Esophagus squamous epithelium (tissue), 5 donors: ENCODE measurements at regions not wholly inside any gene's neighbourhood (a gene's known extent, or its start where the extent isn't known, plus 50 kb on each side); places are given as distances from the start of the nearest gene placed in this dataset.

ENCODE experiments used
- DNase-seq: peaks from one replicate; lab custom pipeline; 2025; lab: John Stamatoyannopoulos, UW
- H3K27ac ChIP-seq, 4 donors: fragments of 200-600 bp; sonication (generic); one replicate each; pipeline ENCODE4 v1.5.1; 2016 to 2019; ENCODE audit warnings: mild to moderate bottlenecking in 1 of 4
- H3K27me3 ChIP-seq, 4 donors: fragments of 200-600 bp; sonication (generic); 1 replicate in 3 of 4; 2 replicates in 1 of 4; pipeline versions ENCODE4 v1.5.1 to v1.6.0; 2017 to 2021; ENCODE audit warnings: antibody characterized with exemption in 1 of 4
- H3K36me3 ChIP-seq, 3 donors: fragments of 200-600 bp; sonication (generic); one replicate each; pipeline ENCODE4 v1.5.1; 2016 to 2019
- H3K4me1 ChIP-seq, 3 donors: fragments of 200-600 bp; sonication (generic); one replicate each; pipeline ENCODE4 v1.5.1; 2017 to 2019
- H3K4me3 ChIP-seq, 4 donors: fragments of 200-600 bp; sonication (generic); 1 replicate in 3 of 4; 2 replicates in 1 of 4; pipeline ENCODE4 v1.5.1; 2016 to 2019; ENCODE audit warnings: mild to moderate bottlenecking in 2 of 4, moderate library complexity in 1 of 4
- H3K9me3 ChIP-seq, 3 donors: fragments of 200-600 bp; sonication (generic); one replicate each; pipeline ENCODE4 v1.5.1; 2016 to 2019
- POLR2A ChIP-seq, 4 donors: fragments of 450-650 bp; IDR thresholded peaks; one replicate each; pipeline ENCODE4 v1.6.1; 2017; ENCODE audit warnings: antibody characterized with exemption in 4 of 4, mild to moderate bottlenecking in 4 of 4, moderate library complexity in 3 of 4
- WGBS, 2 donors: methylation state at CpG; one replicate each; pipeline ENCODE4 v1.1.5; 2018; 5-methylcytosine and 5-hydroxymethylcytosine counted together
- intact Hi-C: fragments of 100-400 bp; cut with DNase I; formaldehyde crosslinking; loops from one replicate; pipeline ENCODE4 v1.15.0; 2022
- TF ChIP-seq, protein P1 (sequence below), 6 experiments: fragments of 450-650 bp in 4 of 6; fragments of 200-600 bp in 2 of 6; sonication (generic) in 2 of 6; IDR thresholded peaks; one replicate each; pipeline ENCODE4 v1.5.1; 2016 to 2019; ENCODE audit warnings: antibody characterized with exemption in 6 of 6, mild to moderate bottlenecking in 4 of 6, moderate library complexity in 4 of 6
- donor health status: DM: yes; HTN: yes; CAD: no.

GRCh38 chr6:71028877-71029252 lies 72.0 kb upstream of the B3GAT2 start:
- Histone ChIP-seq H3K27ac (no peak overlapping the region), H3K27me3 (no peaks in the 10 kb centered on the region), H3K9me3 (no peaks in the 10 kb centered on the region), H3K36me3 (no peaks in the 10 kb centered on the region), H3K4me1 (peaks cover 0 to 6% (median 0%) of the 10 kb centered on the region in 3 donors), H3K4me3 (no peak overlapping the region)
- WGBS, 2 donors, result 91 to 96% methylated on average over 4 of the region's 4 CpGs
- TF ChIP-seq, protein P1, sequence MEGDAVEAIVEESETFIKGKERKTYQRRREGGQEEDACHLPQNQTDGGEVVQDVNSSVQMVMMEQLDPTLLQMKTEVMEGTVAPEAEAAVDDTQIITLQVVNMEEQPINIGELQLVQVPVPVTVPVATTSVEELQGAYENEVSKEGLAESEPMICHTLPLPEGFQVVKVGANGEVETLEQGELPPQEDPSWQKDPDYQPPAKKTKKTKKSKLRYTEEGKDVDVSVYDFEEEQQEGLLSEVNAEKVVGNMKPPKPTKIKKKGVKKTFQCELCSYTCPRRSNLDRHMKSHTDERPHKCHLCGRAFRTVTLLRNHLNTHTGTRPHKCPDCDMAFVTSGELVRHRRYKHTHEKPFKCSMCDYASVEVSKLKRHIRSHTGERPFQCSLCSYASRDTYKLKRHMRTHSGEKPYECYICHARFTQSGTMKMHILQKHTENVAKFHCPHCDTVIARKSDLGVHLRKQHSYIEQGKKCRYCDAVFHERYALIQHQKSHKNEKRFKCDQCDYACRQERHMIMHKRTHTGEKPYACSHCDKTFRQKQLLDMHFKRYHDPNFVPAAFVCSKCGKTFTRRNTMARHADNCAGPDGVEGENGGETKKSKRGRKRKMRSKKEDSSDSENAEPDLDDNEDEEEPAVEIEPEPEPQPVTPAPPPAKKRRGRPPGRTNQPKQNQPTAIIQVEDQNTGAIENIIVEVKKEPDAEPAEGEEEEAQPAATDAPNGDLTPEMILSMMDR (IDR thresholded peaks at IDR 0.05), result no peak
- intact Hi-C loops, result no loop called here
- DNase-seq, result no peak

GRCh38 chr6:71029555-71029954 lies 72.7 kb upstream of the B3GAT2 start:
- no peak for TF ChIP-seq POLR2A (IDR thresholded peaks at IDR 0.05)
- TF ChIP-seq, protein P1 (IDR thresholded peaks at IDR 0.05), result no peak
- H3K27ac ChIP-seq, result no peak overlapping the region
- peaks cover 0 to 6% (median 0%) of the 10 kb centered on the region in 3 donors for H3K4me1 ChIP-seq
- intact Hi-C loops, result no loop called here
- no peaks in the 10 kb centered on the region for H3K36me3 ChIP-seq
- H3K4me3 ChIP-seq, result no peak overlapping the region
- H3K9me3 ChIP-seq, result no peaks in the 10 kb centered on the region
- DNase-seq, result no peak
- no peaks in the 10 kb centered on the region for H3K27me3 ChIP-seq

DNA sequence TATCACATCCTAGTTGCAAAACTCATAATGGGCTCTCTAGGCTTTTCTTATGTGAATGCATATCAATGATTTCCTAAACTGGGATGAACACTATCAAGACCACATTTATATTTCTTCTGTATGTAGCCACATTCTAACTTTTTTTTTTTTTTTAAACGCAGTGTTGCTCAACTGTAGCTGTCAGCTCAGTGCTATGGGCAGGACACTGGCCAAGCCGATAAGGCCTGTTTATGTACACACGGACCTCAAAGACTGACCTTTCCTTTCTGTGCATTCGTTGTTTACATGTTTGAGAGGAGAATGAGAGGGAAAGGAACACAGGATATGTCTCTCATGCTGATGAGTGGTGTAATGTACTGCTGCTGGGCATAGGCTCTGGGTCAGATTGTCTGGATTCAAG lies 75.1 kb upstream of the B3GAT2 start:
- Histone ChIP-seq H3K9me3 (no peaks in the 10 kb centered on the region), H3K27ac (no peak overlapping the region), H3K4me1 (peaks cover 0 to 6% (median 0%) of the 10 kb centered on the region in 3 donors), H3K36me3 (no peaks in the 10 kb centered on the region), H3K4me3 (no peak overlapping the region), H3K27me3 (no peaks in the 10 kb centered on the region)
- TF ChIP-seq, protein P1 (IDR thresholded peaks at IDR 0.05), result no peak
- TF ChIP-seq POLR2A (IDR thresholded peaks at IDR 0.05), result no peak
- 43% methylated on average over 4 of the region's 4 CpGs for whole genome bisulfite sequencing, 2 donors
- no peak for DNase-seq
- intact Hi-C loops, result no loop called here

DNA sequence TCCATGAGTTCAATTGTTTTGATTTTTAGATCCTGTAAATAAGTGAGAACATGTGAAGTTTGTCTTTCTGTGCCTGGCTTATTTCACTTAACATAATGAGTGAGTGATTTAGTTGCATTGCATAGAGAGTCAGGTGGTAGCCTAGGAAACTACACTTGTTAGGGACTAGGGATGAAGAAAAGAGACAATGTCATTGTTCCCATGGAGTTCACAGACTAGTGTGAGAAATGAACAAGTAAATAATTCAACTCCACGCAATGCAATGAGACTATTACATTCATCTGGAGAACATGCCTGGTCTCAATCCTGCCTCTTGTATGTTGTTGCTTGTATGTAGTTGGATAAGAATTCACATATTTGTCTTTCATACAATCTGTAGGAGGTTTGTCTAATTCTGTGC lies 76.3 kb upstream of the B3GAT2 start:
- Histone ChIP-seq H3K9me3 (no peaks in the 10 kb centered on the region), H3K4me3 (no peak overlapping the region), H3K27me3 (no peaks in the 10 kb centered on the region), H3K36me3 (no peaks in the 10 kb centered on the region), H3K4me1 (peaks cover 0 to 3% (median 0%) of the 10 kb centered on the region in 3 donors), H3K27ac (no peak overlapping the region)
- TF ChIP-seq, protein P1 (IDR thresholded peaks at IDR 0.05), result no peak
- TF ChIP-seq POLR2A (IDR thresholded peaks at IDR 0.05), result no peak
- intact Hi-C loops, result no loop called here
- no peak for DNase-seq
- WGBS, 2 donors, result 88 to 100% methylated on average over 1 of the region's 1 CpG

- DNase-seq, result no peak
- TF ChIP-seq, protein P1 (IDR thresholded peaks at IDR 0.05), result no peak
- TF ChIP-seq POLR2A (IDR thresholded peaks at IDR 0.05), result no peak
- no peaks in the 10 kb centered on the region for H3K36me3 ChIP-seq
- no peaks in the 10 kb centered on the region for H3K9me3 ChIP-seq
- H3K27me3 ChIP-seq, result no peaks in the 10 kb centered on the region
- H3K4me3 ChIP-seq, result no peak overlapping the region
- intact Hi-C loops, result no loop called here
- H3K27ac ChIP-seq, result no peak overlapping the region
- no peaks in the 10 kb centered on the region for H3K4me1 ChIP-seq
- 42 to 44% methylated on average over 4 of the region's 4 CpGs for WGBS, 2 donors
Measured at GRCh38 chr6:71033890-71034289, 77.0 kb upstream of the B3GAT2 start.
